ENCODE measurements at regions not wholly inside any gene's neighbourhood (a gene's known extent, or its start where the extent isn't known, plus 50 kb on each side); places are given as distances from the start of the nearest gene placed in this dataset.
"Not testable (repeated sequence)": the region's sequence is repeated elsewhere in the genome, so short reads cannot be mapped to it uniquely, and the experiment has no call there.

DNA sequence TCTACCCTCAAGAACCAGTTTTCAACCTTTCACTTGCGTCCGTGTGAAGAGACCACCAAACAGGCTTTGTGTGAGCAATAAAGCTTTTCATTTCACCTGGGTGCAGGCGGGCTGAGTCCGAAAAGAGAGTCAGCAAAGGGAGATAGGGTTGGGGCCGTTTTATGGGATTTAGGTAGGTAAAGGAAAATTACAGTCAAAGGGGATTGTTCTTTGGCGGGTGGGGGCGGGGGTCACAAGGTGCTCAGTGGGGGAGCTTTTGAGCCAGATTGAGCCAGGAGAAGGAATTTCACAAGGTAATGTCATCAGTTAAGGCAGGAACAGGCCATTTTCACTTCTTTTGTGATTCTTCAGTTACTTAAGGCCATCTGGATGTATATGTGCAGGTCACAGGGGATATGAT lies 52.7 kb downstream of the BEX3 start:
- 56% methylated on average over 7 of the region's 7 CpGs for WGBS (ENCODE audit: insufficient coverage, insufficient replicate concordance, low lambda C conversion rate, missing lambda C conversion rate)
- ATAC-seq; H3K4me3 ChIP-seq; H3K27me3 ChIP-seq (replicated peaks in 1 of 2; ENCODE audit: control insufficient read depth in 2 of 2, insufficient read depth in 2 of 2, low read length in 1 of 2); H3K79me2 ChIP-seq (ENCODE audit: control insufficient read depth, insufficient read depth, low read length); SMC1A ChIA-PET (ENCODE audit: uncharacterized antibody, unreplicated experiment); RAD21 ChIA-PET (ENCODE audit: unreplicated experiment); POLR2A ChIA-PET; H3K9ac ChIP-seq (ENCODE audit: control insufficient read depth, insufficient read depth, low read length); H3K27ac ChIP-seq (ENCODE audit: control insufficient read depth, insufficient read depth); H4K20me1 ChIP-seq (ENCODE audit: control insufficient read depth, insufficient read depth); H2AFZ ChIP-seq (ENCODE audit: control insufficient read depth, low read depth, low read length); H3K9me3 ChIP-seq (replicated peaks; ENCODE audit: control insufficient read depth, insufficient read depth, low read length); intact Hi-C loops (cut with micrococcal nuclease; ENCODE audit: unreplicated experiment); CTCF ChIA-PET; in situ Hi-C loops (cut with MboI); H3K4me1 ChIP-seq (ENCODE audit: control insufficient read depth, insufficient read depth, low read length); H3K36me3 ChIP-seq (ENCODE audit: control insufficient read depth in 2 of 2, insufficient read depth in 2 of 2, low read length in 1 of 2); BruUV-seq (replicated peaks); DNase-seq (ENCODE audit: low read depth, low spot score); H3K4me2 ChIP-seq (ENCODE audit: control insufficient read depth, insufficient read depth); FAIRE-seq: not testable (repeated sequence)

- Histone ChIP-seq H3K9me3 (replicated peaks; ENCODE audit: control insufficient read depth, insufficient read depth, low read length) (no peaks in the 10 kb centered on the region), H3K27ac (ENCODE audit: control insufficient read depth, insufficient read depth) (no peak overlapping the region), H3K4me1 (ENCODE audit: control insufficient read depth, insufficient read depth, low read length) (no peaks in the 10 kb centered on the region), H2AFZ (ENCODE audit: control insufficient read depth, low read depth, low read length) (no peak overlapping the region), H3K4me2 (ENCODE audit: control insufficient read depth, insufficient read depth) (no peak overlapping the region), H4K20me1 (ENCODE audit: control insufficient read depth, insufficient read depth) (no peaks in the 10 kb centered on the region), H3K4me3 (no peak overlapping the region), H3K79me2 (ENCODE audit: control insufficient read depth, insufficient read depth, low read length) (no peaks in the 10 kb centered on the region), H3K27me3 (replicated peaks in 1 of 2; ENCODE audit: control insufficient read depth in 2 of 2, insufficient read depth in 2 of 2, low read length in 1 of 2) (no peaks in the 10 kb centered on the region), H3K9ac (ENCODE audit: control insufficient read depth, insufficient read depth, low read length) (no peak overlapping the region), H3K36me3 (ENCODE audit: control insufficient read depth in 2 of 2, insufficient read depth in 2 of 2, low read length in 1 of 2) (no peaks in the 10 kb centered on the region)
- CTCF ChIA-PET: no interaction called here
- intact Hi-C loops (cut with micrococcal nuclease; ENCODE audit: unreplicated experiment): no loop called here
- FAIRE-seq: no peak
- no TSS peak for BruUV-seq (replicated peaks)
- in situ Hi-C loops (cut with MboI): no loop called here
- RAD21 ChIA-PET (ENCODE audit: unreplicated experiment): no interaction called here
- TF ChIP-seq, protein P1, sequence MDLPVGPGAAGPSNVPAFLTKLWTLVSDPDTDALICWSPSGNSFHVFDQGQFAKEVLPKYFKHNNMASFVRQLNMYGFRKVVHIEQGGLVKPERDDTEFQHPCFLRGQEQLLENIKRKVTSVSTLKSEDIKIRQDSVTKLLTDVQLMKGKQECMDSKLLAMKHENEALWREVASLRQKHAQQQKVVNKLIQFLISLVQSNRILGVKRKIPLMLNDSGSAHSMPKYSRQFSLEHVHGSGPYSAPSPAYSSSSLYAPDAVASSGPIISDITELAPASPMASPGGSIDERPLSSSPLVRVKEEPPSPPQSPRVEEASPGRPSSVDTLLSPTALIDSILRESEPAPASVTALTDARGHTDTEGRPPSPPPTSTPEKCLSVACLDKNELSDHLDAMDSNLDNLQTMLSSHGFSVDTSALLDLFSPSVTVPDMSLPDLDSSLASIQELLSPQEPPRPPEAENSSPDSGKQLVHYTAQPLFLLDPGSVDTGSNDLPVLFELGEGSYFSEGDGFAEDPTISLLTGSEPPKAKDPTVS (IDR thresholded peaks at IDR 0.05; ENCODE audit: low read depth, low read length): no peak
- TF ChIP-seq TBL1XR1 (IDR thresholded peaks at IDR 0.05; ENCODE audit: low read depth, low read length) (no peak), POLR2AphosphoS2 (IDR thresholded peaks at IDR 0.05; ENCODE audit: low read depth, low read length) (no peak), NFYB (IDR thresholded peaks at IDR 0.05; ENCODE audit: insufficient read depth, low read depth, low read length) (no peak), POLR2A (IDR thresholded peaks at IDR 0.05; ENCODE audit: low read depth, low read length) (no peak), SIN3A (IDR thresholded peaks at IDR 0.05; ENCODE audit: low read depth, low read length) (no peak), NRF1 (conservative IDR thresholded peaks at IDR 0.05; ENCODE audit: low read depth, low read length) (no peak), IRF3 (IDR thresholded peaks at IDR 0.05) (no peak), NFYA (IDR thresholded peaks at IDR 0.05; ENCODE audit: borderline replicate concordance, low read depth, low read length) (no peak), BHLHE40 (IDR thresholded peaks at IDR 0.05; ENCODE audit: borderline replicate concordance in 1 of 2, low read depth in 2 of 2, low read length in 1 of 2) (no peak), NR2F1 (conservative IDR thresholded peaks at IDR 0.05) (no peak), EGR1 (IDR thresholded peaks at IDR 0.05; ENCODE audit: borderline replicate concordance in 1 of 2, low read depth in 2 of 2, low read length in 2 of 2) (no peak), ETV6 (conservative IDR thresholded peaks at IDR 0.05 in 1 of 2, IDR thresholded peaks at IDR 0.05 in 1 of 2; ENCODE audit: borderline replicate concordance in 1 of 2, low read depth in 1 of 2) (no peak), RCOR1 (conservative IDR thresholded peaks at IDR 0.05; ENCODE audit: low read depth, low read length) (no peak), TAF1 (IDR thresholded peaks at IDR 0.05; ENCODE audit: borderline replicate concordance, low read depth, low read length) (no peak), ZNF217 (IDR thresholded peaks at IDR 0.05) (no peak), ZZZ3 (IDR thresholded peaks at IDR 0.05; ENCODE audit: control insufficient read depth, insufficient read length, low read depth) (no peak)
- no peak for ATAC-seq
- SMC1A ChIA-PET (ENCODE audit: uncharacterized antibody, unreplicated experiment): no interaction called here
- POLR2A ChIA-PET: no interaction called here
- no peak for DNase-seq (ENCODE audit: low read depth, low spot score)
- WGBS (ENCODE audit: insufficient coverage, insufficient replicate concordance, low lambda C conversion rate, missing lambda C conversion rate): 84% methylated on average over 7 of the region's 7 CpGs
Observed at GRCh38 chrX:103431316-103431715, 55.0 kb downstream of the BEX3 start.
